ENCODE measurements at regions not wholly inside any gene's neighbourhood (a gene's known extent, or its start where the extent isn't known, plus 50 kb on each side); places are given as distances from the start of the nearest gene placed in this dataset.
A peak's percentile ranks its signal among the peaks of the same experiment; 100 is the strongest.
"Not testable (repeated sequence)": the region's sequence is repeated elsewhere in the genome, so short reads cannot be mapped to it uniquely, and the experiment has no call there.

GRCh38 chr2:240240017-240240734 lies 99.7 kb upstream of the OTOS start:
- H3K4me1 ChIP-seq (ENCODE audit: insufficient read depth), result peaks cover 22% of the 10 kb centered on the region
- H3K36me3 ChIP-seq, result no peaks in the 10 kb centered on the region
- TF ChIP-seq CTCF (IDR thresholded peaks at IDR 0.05) (no peak), EP300 (IDR thresholded peaks at IDR 0.05) (no peak), POLR2A (IDR thresholded peaks at IDR 0.05) (no peak)
- DNase-seq, result no peak
- H3K4me3 ChIP-seq, result no peak overlapping the region
- H3K9me3 ChIP-seq, result no peaks in the 10 kb centered on the region
- intact Hi-C loops (cut with DNase I), result no loop called here
- no peaks in the 10 kb centered on the region for H3K27me3 ChIP-seq
- H3K27ac ChIP-seq, result no peak overlapping the region
- 65 to 83% (median 73%) methylated on average over 2 of the region's 2 CpGs for WGBS, 3 donors

DNA sequence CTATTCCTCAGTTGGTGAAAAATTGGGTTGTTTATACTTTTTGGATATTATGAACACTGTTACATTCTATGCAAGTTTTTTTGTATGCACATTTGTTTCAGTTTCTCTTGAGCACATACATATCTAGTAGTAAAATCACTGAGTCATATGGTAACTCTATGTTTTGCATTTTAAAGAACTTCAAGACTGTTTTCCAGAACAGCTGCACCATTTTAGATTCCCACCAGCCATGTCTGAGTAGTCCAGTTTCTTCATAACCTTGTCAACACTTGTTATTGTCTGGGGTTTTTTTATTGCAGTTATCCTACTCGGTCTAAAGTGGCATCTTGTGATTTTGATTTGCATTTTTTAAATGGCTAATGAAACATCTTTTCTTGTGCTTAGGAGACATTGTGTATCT lies 100.3 kb upstream of the OTOS start:
- intact Hi-C loops (cut with DNase I), result no loop called here
- Histone ChIP-seq H3K27me3 (no peaks in the 10 kb centered on the region), H3K9me3 (no peaks in the 10 kb centered on the region), H3K4me3 (no peak overlapping the region), H3K4me1 (ENCODE audit: insufficient read depth) (peaks cover 16% of the 10 kb centered on the region), H3K27ac (no peak overlapping the region), H3K36me3 (no peaks in the 10 kb centered on the region)
- DNase-seq, result no peak
- 62 to 79% (median 77%) methylated on average over 1 of the region's 1 CpG for WGBS, 3 donors
- TF ChIP-seq POLR2A (IDR thresholded peaks at IDR 0.05), result no peak
- no peak for TF ChIP-seq EP300 (IDR thresholded peaks at IDR 0.05)
- TF ChIP-seq CTCF (IDR thresholded peaks at IDR 0.05), result no peak

DNA sequence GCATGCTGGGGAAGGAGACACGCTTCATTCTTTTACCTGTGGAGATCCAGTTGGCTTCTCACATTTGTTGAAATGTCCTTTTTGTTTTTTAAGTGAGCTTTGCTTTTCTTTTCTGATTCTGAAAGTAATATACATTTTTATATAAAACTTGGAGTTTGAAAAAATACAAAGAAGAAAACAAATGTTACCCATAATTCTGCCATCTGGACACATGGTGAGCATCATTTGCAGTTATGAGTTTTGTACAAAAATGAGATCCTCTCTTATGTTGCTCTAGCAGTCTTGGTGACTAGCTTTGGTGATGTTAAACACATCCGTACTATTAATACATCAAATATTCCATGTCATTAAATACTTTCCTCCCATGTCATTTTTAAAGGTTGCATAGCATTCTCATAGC lies 101.1 kb upstream of the OTOS start:
- DNase-seq, result no peak
- Histone ChIP-seq H3K4me3 (no peak overlapping the region), H3K9me3 (no peaks in the 10 kb centered on the region), H3K4me1 (ENCODE audit: insufficient read depth) (peaks cover 8% of the 10 kb centered on the region), H3K36me3 (no peaks in the 10 kb centered on the region), H3K27ac (no peak overlapping the region), H3K27me3 (no peaks in the 10 kb centered on the region)
- intact Hi-C loops (cut with DNase I), result no loop called here
- no peak for TF ChIP-seq POLR2A (IDR thresholded peaks at IDR 0.05)
- TF ChIP-seq CTCF (IDR thresholded peaks at IDR 0.05), result no peak
- TF ChIP-seq EP300 (IDR thresholded peaks at IDR 0.05), result no peak
- 94 to 99% (median 94%) methylated on average over 2 of the region's 2 CpGs for WGBS, 3 donors

DNA sequence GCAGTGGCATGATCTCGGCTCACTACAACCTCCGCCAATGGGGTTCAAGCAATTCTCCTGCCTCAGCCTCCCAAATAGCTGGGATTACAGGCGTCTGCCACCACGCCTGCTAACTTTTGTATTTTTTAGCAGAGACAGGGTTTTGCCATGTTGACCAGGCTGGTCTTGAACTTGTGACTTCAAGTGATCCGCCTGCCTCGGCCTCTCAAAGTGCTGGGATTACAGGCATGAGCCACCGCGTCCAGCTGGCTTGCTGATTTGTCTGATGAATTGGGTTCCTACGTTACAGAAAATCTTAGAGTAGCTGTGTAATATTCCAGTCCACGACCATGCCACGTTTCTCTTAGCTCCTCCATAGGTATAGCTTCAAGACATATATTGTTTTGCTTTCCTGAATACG lies 102.6 kb upstream of the OTOS start:
- intact Hi-C loops (cut with DNase I); H3K27ac ChIP-seq; H3K4me3 ChIP-seq; H3K4me1 ChIP-seq (ENCODE audit: insufficient read depth); H3K9me3 ChIP-seq; H3K36me3 ChIP-seq; DNase-seq; H3K27me3 ChIP-seq: not testable (repeated sequence)
- 91 to 92% (median 92%) methylated on average over 12 of the region's 12 CpGs for WGBS, 3 donors

DNA sequence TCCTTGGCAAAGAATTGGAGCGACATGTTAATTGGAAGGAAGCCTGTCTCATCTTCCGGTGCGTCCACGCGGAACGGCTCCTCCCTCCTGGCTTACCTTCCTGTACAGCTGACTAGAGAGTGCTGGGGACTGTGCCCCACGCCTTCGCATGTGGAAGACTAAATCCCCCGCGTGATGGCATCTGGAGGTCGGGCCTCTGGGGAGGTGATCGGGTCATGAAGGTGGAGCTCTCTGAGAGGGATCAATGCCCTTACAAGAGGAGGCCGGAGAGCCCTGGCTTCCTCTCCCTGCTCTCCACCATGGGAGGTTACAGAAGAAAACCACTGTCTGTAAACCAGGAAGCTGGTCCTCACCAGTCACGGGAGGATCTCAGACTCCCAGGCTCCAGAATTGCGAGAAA lies 104.1 kb upstream of the OTOS start:
- Histone ChIP-seq H3K27ac (no peak overlapping the region), H3K4me1 (ENCODE audit: insufficient read depth) (peaks cover 4% of the 10 kb centered on the region), H3K36me3 (no peaks in the 10 kb centered on the region), H3K9me3 (no peaks in the 10 kb centered on the region), H3K27me3 (no peaks in the 10 kb centered on the region), H3K4me3 (no peak overlapping the region)
- peak in 1 of 5 donors; percentile 14 for DNase-seq
- 66 to 80% (median 67%) methylated on average over 15 of the region's 15 CpGs for WGBS, 3 donors
- intact Hi-C loops (cut with DNase I), result no loop called here
- TF ChIP-seq EP300 (IDR thresholded peaks at IDR 0.05), result no peak
- no peak for TF ChIP-seq POLR2A (IDR thresholded peaks at IDR 0.05)
- TF ChIP-seq CTCF (IDR thresholded peaks at IDR 0.05), result no peak
